B cell (primary cell): ENCODE measurements at regions not wholly inside any gene's neighbourhood (a gene's known extent, or its start where the extent isn't known, plus 50 kb on each side); places are given as distances from the start of the nearest gene placed in this dataset.

Source experiments
- ATAC-seq: fragments of 200-7000 bp; cut with Tn5 transposase; one replicate; pipeline ENCODE4 v1.10.0; 2021; ENCODE audit warnings: low read depth, mild to moderate bottlenecking, moderate number of reproducible peaks, moderate library complexity
- CTCF ChIA-PET: fragments of 350-600 bp; sonication (Branson Sonifier 250); formaldehyde crosslinking; loops from one replicate; lab custom pipeline; 2021; ENCODE audit warnings: antibody characterized with exemption, inconsistent platforms; lab: Charles Lee
- POLR2A ChIA-PET: fragments of 350-600 bp; sonication (Branson Sonifier 250); formaldehyde crosslinking; loops from one replicate; lab custom pipeline; 2021; ENCODE audit warnings: antibody characterized with exemption; lab: Charles Lee
- DNase-seq: peaks from one replicate; pipeline ENCODE4 v3.0.0; 2013
- H2AFZ ChIP-seq: 2 replicates; pipeline ENCODE4 v1.6.1; 2012; ENCODE audit warnings: mild to moderate bottlenecking, low read depth, low read length; ENCODE audit not compliant: insufficient read depth, poor library complexity, severe bottlenecking
- H3K27ac ChIP-seq, 2 donors: 1 replicate in 1 of 2; 2 replicates in 1 of 2; pipeline ENCODE4 v1.5.1; 2012 to 2013; ENCODE audit warnings: low read length in 2 of 2, mild to moderate bottlenecking in 2 of 2, moderate library complexity in 1 of 2
- H3K27me3 ChIP-seq, 4 experiments: fragments of 200-600 bp in 1 of 4; sonication (generic) in 1 of 4; replicated peaks in 1 of 4; 1 replicate in 2 of 4; 2 replicates in 2 of 4; pipeline versions ENCODE4 v1.6.1 to v1.7.0; 2013 to 2016; ENCODE audit warnings: low read length in 3 of 4, mild to moderate bottlenecking in 2 of 4, mixed read lengths in 1 of 4, moderate library complexity in 1 of 4; ENCODE audit not compliant: insufficient read depth in 4 of 4, control insufficient read depth in 3 of 4; ENCODE audit errors: control extremely low read depth in 1 of 4
- H3K36me3 ChIP-seq, 2 experiments: replicated peaks in 1 of 2; 1 replicate in 1 of 2; 2 replicates in 1 of 2; pipeline versions ENCODE4 v1.6.1 to v1.7.1; 2013; ENCODE audit warnings: low read length in 1 of 2; ENCODE audit not compliant: insufficient read depth in 2 of 2, control insufficient read depth in 1 of 2; ENCODE audit errors: control extremely low read depth in 1 of 2, extremely low read depth in 1 of 2
- H3K4me1 ChIP-seq, 2 donors: fragments of 200-600 bp in 1 of 2; sonication (generic) in 1 of 2; 1 replicate in 1 of 2; 2 replicates in 1 of 2; pipeline versions ENCODE4 v1.5.1 to v1.6.1; 2013 to 2017; ENCODE audit warnings: low read length in 2 of 2; ENCODE audit not compliant: control insufficient read depth in 2 of 2, insufficient read depth in 2 of 2
- H3K4me2 ChIP-seq: replicated peaks from 2 replicates; pipeline ENCODE3; 2012; ENCODE audit warnings: mild to moderate bottlenecking, low read depth, low read length; ENCODE audit not compliant: poor library complexity, severe bottlenecking
- H3K4me3 ChIP-seq, 5 experiments: fragments of 200-600 bp in 1 of 5; sonication (generic) in 1 of 5; 1 replicate in 3 of 5; 2 replicates in 2 of 5; pipeline versions ENCODE4 v1.5.1 to v1.7.0; 2011 to 2016; ENCODE audit warnings: low read length in 4 of 5, mild to moderate bottlenecking in 4 of 5, low read depth in 2 of 5, control low read depth in 1 of 5, moderate library complexity in 1 of 5; ENCODE audit not compliant: insufficient read depth in 1 of 5; ENCODE audit errors: control extremely low read depth in 1 of 5, extremely low read depth in 1 of 5
- H3K79me2 ChIP-seq: fragments of 200-600 bp; sonication (generic); one replicate; pipeline ENCODE4 v1.6.0; 2016; ENCODE audit warnings: low read length; ENCODE audit not compliant: control insufficient read depth, insufficient read depth
- H3K9ac ChIP-seq: fragments of 200-600 bp; sonication (generic); 2 replicates; pipeline ENCODE4 v1.6.1; 2017; ENCODE audit warnings: mild to moderate bottlenecking, low read length, moderate library complexity
- H3K9me3 ChIP-seq, 3 donors: one replicate each; pipeline versions ENCODE4 v1.6.1 to v1.7.1; 2013; ENCODE audit warnings: low read length in 2 of 3; ENCODE audit not compliant: control insufficient read depth in 2 of 3, insufficient read depth in 1 of 3; ENCODE audit errors: control extremely low read depth in 1 of 3
- H4K20me1 ChIP-seq: 2 replicates; pipeline ENCODE4 v1.6.0; 2012; ENCODE audit warnings: mild to moderate bottlenecking, low read length; ENCODE audit not compliant: insufficient read depth, control insufficient read depth, poor library complexity, severe bottlenecking
- H3K27ac Mint-ChIP-seq: one replicate; pipeline ENCODE4 v1.8.0; 2021; ENCODE audit warnings: mixed read lengths
- H3K27me3 Mint-ChIP-seq: one replicate; pipeline ENCODE4 v1.8.0; 2021; ENCODE audit warnings: mixed read lengths
- H3K4me1 Mint-ChIP-seq: one replicate; pipeline ENCODE4 v1.8.0; 2021; ENCODE audit warnings: mixed read lengths
- H3K4me3 Mint-ChIP-seq: one replicate; pipeline ENCODE4 v1.8.0; 2021; ENCODE audit warnings: mixed read lengths
- H3K9me3 Mint-ChIP-seq: one replicate; pipeline ENCODE4 v1.8.0; 2022; ENCODE audit warnings: mixed read lengths; ENCODE audit not compliant: insufficient read depth
- CTCF ChIP-seq: fragments of 200-600 bp; IDR thresholded peaks from one replicate; pipeline ENCODE4 v1.8.0; 2022; ENCODE audit warnings: antibody characterized with exemption, mild to moderate bottlenecking
- EZH2 ChIP-seq: IDR thresholded peaks from 2 replicates; pipeline ENCODE4 v1.6.1; 2012; ENCODE audit warnings: borderline replicate concordance, low read depth, mild to moderate bottlenecking, moderate library complexity, low read length; ENCODE audit not compliant: insufficient read depth, poor library complexity, severe bottlenecking
- WGBS: methylation state at CpG from one replicate; pipeline ENCODE4 v1.1.5; 2013; ENCODE audit warnings: missing lambda C conversion rate; ENCODE audit not compliant: insufficient coverage; 5-methylcytosine and 5-hydroxymethylcytosine counted together
- intact Hi-C: fragments of 100-400 bp; cut with micrococcal nuclease; formaldehyde crosslinking; loops from one replicate; pipeline ENCODE4 v1.10.0; 2022

GRCh38 chr21:17929510-17929909 is 110.4 kb upstream of the C21orf91 start:
- TF ChIP-seq EZH2 (no peak), CTCF (no peak)
- ATAC-seq (no peak), DNase-seq (no peak)
- 91% methylated on average over 7 of the region's 7 CpGs for WGBS
- H3K4me1 Mint-ChIP-seq: no peaks in the 10 kb centered on the region
- Histone ChIP-seq H3K79me2 (no peaks in the 10 kb centered on the region), H3K4me2 (no peak overlapping the region), H4K20me1 (no peaks in the 10 kb centered on the region), H3K9me3 (peaks cover 0 to 4% (median 0%) of the 10 kb centered on the region in 3 donors), H3K27me3 (no peaks in the 10 kb centered on the region), H3K9ac (no peak overlapping the region), H3K27ac (no peak overlapping the region), H2AFZ (no peak overlapping the region), H3K36me3 (no peaks in the 10 kb centered on the region), H3K4me3 (no peak overlapping the region), H3K4me1 (no peaks in the 10 kb centered on the region)
- H3K4me3 Mint-ChIP-seq: no peak overlapping the region
- intact Hi-C loops: no loop called here
- CTCF ChIA-PET: interaction anchor here (1.0 to 2.4 kb wide), 2 partner anchors 13 to 250 kb away, joined by 3 to 10 read pairs; no protein-coding TSS in a partner anchor
- H3K27ac Mint-ChIP-seq: no peak overlapping the region
- POLR2A ChIA-PET: no interaction called here
- H3K9me3 Mint-ChIP-seq: no peaks in the 10 kb centered on the region
- no peaks in the 10 kb centered on the region for H3K27me3 Mint-ChIP-seq

- no peak overlapping the region for H3K4me2 ChIP-seq
- no peak overlapping the region for H3K27ac Mint-ChIP-seq
- CTCF ChIA-PET: interaction anchor here (0.7 to 4.8 kb wide), 16 partner anchors 10 to 538 kb away, joined by 3 to 50 read pairs (median 8); no protein-coding TSS in a partner anchor
- DNase-seq (no peak), ATAC-seq (no peak)
- intact Hi-C loops: loop anchor here (1.0 to 2.0 kb wide), 2 partner anchors 247 to 539 kb away; no protein-coding TSS in a partner anchor
- H3K4me1 Mint-ChIP-seq: no peaks in the 10 kb centered on the region
- no peak overlapping the region for H3K27ac ChIP-seq
- no peak overlapping the region for H3K4me3 Mint-ChIP-seq
- POLR2A ChIA-PET: no interaction called here
- H3K79me2 ChIP-seq: no peaks in the 10 kb centered on the region
- no peak overlapping the region for H3K4me3 ChIP-seq
- H3K36me3 ChIP-seq: no peaks in the 10 kb centered on the region
- H3K9me3 Mint-ChIP-seq: no peaks in the 10 kb centered on the region
- H4K20me1 ChIP-seq: no peaks in the 10 kb centered on the region
- H3K9ac ChIP-seq: no peak overlapping the region
- TF ChIP-seq CTCF: no peak
- TF ChIP-seq EZH2: no peak
- no peaks in the 10 kb centered on the region for H3K27me3 ChIP-seq
- no peak overlapping the region for H2AFZ ChIP-seq
- peaks cover 0 to 2% (median 0%) of the 10 kb centered on the region in 3 donors for H3K9me3 ChIP-seq
- WGBS: no CpG with 5 or more reads among the region's 1 CpG
- no peaks in the 10 kb centered on the region for H3K4me1 ChIP-seq
- H3K27me3 Mint-ChIP-seq: peaks cover 7% of the 10 kb centered on the region
Observed at GRCh38 chr21:17925899-17926298, 106.7 kb upstream of the C21orf91 start.
